Hematopoietic multipotent progenitor cell treated with erythropoietin and hydrocortisone succinate and interleukin-3 and kit ligand, for 17 days (in vitro differentiated cells): ENCODE measurements at regions not wholly inside any gene's neighbourhood (a gene's known extent, or its start where the extent isn't known, plus 50 kb on each side); places are given as distances from the start of the nearest gene placed in this dataset.

ENCODE experiments used
- DNase-seq: peaks from one replicate; pipeline ENCODE4 v3.0.0-alpha.2; 2015; ENCODE audit warnings: low spot score

GRCh38 chr12:92089559-92089958 lies 56.1 kb downstream of the BTG1 start:
- no peak for DNase-seq

GRCh38 chr12:92088805-92089204 lies 56.8 kb downstream of the BTG1 start:
- DNase-seq, result no peak

DNA sequence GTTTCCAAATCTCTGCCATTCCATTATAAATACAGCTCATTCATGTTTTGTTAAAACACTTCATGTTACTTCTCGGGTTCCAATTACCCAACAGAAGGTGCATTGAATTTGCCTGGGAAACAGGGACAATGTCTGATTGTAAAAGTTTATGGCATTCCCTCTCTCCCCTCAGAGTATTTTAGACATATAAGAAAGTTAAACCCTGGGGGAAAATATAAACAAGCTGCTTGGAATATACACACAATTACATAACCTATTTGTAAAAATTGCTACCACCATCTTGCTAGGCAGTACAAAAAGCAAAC lies 60.0 kb downstream of the BTG1 start:
- DNase-seq, result no peak

GRCh38 chr12:92085040-92085735 lies 60.5 kb downstream of the BTG1 start:
- no peak for DNase-seq

GRCh38 chr12:92080911-92081285 lies 64.7 kb downstream of the BTG1 start:
- no peak for DNase-seq

DNA sequence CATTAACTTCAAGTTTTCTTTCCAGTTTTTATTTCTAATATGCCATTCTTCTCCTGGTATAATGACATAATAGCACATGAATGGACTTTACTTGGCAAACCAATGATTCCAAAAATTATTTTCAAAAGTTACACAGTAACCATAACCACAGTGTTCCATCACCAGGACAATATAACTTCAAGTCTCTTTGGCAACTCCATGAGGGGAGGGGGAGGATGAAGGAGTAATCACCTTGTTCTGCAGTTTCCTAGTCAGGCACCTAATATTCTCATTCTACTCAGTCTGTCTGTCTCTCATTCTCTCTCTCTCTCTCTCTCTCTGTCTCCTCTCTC lies 66.6 kb downstream of the BTG1 start:
- DNase-seq, result no peak

DNA sequence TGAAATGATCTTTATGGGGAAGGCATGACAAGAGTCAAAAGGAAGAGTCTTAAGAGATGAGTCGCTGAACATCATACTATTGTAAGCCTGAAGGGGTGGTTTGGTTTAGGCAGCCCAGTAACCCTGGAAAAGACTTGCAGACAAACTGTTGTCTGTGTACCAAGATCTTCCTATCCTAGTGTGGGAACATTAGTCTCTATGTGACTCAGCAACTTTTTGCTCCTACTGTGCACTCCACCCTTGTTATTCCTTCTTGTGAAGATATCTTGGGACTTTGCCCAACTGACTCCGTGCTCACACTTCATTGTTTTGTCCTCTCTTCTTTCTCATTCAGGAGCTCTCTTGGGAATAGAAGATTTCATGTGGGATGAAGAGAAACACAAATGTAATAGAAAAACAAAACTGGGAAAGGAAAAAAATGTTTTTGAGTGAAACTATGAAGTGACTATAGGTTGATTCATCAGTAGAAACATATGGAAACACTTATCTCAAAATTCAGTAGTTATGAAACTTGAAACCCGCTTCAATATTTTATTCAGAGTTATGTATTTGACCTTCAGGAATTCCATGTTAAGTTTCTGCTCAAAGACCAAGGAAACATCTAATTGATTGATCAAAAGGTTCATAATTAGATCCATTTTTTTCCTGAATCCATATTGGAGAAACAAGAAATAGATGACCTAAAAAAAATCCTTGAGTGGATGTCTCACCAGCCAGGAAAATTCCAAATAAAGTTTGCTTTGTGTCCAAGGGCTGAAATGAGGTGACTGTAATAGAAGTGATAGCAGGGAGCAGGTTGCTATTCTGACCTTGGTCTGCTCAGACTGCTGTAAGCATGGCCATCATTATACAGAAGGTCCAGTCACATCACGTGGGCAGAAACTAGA lies 67.2 kb downstream of the BTG1 start:
- no peak for DNase-seq

- no peak for DNase-seq
Observed at GRCh38 chr12:92077530-92077929, 68.1 kb downstream of the BTG1 start.

DNA sequence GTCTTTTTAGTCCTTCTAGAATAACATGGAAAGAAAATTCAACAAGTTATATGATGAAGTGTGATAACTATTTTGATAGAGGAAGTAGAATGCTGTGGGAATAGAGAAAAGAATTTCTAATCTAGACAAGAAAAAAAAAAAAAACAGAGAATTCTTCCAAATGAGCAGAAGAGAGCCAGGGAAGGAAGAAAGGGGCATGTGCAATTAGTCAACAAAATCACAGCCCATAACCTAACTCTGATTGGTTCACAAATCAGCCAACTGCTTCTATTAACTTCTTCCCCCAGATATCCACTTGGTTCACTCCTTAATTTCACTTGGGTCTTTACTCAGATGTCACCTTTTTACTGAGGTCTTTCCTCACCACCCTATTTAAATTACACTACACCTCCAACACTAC lies 69.5 kb downstream of the BTG1 start:
- DNase-seq, result no peak

DNA sequence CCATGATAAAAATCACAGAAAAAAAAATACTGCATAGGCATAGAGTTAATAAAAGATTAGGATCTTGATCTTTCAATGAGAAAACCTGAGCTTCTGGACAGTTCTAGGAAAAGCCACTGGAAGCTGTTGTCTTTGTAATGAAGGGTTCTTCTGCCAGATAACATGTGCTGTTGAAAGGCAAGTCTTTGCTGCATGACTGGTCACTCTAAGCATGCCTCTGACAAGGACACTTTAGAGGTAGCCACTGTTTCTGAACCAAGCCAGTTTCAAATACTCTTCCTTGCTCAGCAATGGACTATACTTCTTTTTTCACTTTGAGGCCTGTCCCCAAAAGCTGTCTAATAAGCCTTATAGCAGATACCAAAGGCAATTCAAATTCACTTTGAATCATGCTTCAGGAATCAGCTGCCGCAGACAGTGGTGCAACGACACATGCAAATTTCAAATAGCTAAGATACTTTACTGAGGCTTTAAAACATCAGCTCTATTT lies 70.2 kb downstream of the BTG1 start:
- no peak for DNase-seq

GRCh38 chr12:92074889-92075288 lies 70.8 kb downstream of the BTG1 start:
- no peak for DNase-seq

DNA sequence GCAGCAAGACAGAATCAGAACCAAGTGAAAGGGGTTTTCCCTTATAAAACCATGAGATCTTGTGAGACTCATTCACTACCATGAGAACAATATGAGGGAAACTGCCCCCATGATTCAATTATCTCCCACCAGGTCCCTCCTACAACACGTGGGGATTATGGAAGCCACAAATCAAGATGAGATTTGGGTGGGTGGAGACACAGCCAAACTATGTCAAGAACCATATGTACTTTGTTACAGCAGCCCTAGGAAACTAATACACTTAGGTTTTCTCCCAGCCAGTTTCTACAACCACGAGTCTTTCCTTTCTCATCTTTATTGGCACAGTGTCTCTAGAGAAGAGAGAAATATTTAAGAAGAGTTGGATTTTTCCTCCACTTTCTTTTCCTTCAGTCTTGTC lies 72.6 kb downstream of the BTG1 start:
- DNase-seq, result no peak

- no peak for DNase-seq
Observed at GRCh38 chr12:92072112-92072511, 73.5 kb downstream of the BTG1 start.

DNA sequence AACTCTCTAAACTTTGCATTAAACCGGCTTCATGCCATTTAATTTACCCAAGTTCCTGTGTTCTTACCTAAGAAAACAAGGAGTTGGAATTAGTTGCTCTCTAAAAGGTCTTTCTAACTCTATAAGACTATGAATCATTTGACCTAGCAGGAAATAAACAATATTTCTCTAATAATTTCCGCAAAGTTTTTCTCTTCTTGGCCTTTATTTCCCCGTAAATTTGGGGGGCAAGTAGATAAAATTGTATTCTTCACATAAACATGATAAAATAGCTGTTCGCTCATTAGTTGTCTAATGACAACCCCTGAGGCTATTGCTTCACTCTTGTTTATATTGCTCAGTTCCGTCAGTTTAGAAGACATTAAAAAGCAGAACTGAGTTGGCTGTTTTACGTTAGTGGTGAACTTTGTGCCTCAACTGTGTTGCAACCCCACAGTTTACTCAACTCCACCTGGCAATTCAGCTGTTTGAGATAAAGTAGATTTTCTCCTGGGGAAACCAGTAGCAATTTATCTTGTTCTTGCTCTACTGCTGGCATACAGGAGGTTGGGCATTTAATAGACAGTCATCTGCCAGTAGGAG lies 74.7 kb downstream of the BTG1 start:
- DNase-seq, result no peak

- DNase-seq, result no peak
Observed at GRCh38 chr12:92070054-92070863, 75.4 kb downstream of the BTG1 start.

DNA sequence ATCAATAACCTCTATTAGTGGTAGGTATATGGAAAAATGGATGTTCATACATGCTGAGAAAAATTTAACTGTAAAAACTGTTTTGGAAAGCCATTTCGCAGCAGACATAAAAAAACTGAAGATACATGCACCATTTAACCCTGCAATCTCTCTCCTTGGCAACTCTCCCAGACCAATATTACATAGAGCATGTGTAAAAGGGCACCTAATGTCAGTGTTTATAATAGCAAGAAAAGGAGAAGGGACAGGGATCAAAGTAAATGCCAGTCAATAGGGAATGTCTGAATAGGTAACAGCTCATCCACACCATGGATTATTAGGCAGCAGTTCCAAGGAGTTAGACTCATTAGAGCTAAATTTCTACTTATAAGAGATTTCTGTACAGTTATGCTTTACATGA lies 77.2 kb downstream of the BTG1 start:
- no peak for DNase-seq

GRCh38 chr12:92065639-92066038 lies 80.0 kb downstream of the BTG1 start:
- no peak for DNase-seq

- DNase-seq, result no peak
Observed at GRCh38 chr12:92065018-92065499, 80.6 kb downstream of the BTG1 start.

DNA sequence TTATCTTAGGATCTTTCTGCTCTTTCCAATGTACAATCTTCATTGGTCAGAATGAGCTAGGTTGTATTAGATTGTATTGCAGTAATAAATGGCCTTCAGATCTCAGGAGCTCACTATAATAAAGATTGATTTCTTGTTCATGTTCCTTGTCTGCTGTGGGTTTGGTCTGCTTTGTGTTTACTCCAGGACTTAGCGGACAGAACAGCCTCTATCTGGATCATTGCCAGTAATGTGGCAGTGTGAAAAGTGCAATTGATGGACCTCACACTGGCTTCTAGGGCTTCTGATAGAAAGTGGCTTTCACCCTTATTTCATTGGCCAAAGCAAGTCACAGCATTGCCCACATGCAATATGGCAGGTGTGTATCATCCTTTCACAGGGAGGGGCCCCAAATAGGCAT lies 81.2 kb downstream of the BTG1 start:
- DNase-seq, result no peak

DNA sequence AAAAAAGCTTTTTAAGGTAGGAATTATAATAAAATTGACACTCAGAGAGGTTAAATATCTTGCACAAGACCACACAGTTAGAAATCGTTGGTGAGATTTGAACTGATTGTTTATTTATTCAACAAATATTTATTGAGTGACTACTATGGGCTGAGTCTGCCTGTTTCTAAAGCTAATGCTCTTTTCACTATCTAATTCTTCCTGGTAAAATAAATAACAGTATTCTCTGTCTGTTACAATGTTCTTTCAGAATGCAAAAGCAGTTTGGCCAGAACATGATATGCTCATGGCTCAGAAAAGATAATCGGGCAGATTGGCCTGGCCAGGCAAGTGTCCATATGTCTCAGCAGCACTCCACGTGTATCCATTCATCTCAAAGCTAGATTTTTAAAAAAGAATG lies 82.0 kb downstream of the BTG1 start:
- no peak for DNase-seq

DNA sequence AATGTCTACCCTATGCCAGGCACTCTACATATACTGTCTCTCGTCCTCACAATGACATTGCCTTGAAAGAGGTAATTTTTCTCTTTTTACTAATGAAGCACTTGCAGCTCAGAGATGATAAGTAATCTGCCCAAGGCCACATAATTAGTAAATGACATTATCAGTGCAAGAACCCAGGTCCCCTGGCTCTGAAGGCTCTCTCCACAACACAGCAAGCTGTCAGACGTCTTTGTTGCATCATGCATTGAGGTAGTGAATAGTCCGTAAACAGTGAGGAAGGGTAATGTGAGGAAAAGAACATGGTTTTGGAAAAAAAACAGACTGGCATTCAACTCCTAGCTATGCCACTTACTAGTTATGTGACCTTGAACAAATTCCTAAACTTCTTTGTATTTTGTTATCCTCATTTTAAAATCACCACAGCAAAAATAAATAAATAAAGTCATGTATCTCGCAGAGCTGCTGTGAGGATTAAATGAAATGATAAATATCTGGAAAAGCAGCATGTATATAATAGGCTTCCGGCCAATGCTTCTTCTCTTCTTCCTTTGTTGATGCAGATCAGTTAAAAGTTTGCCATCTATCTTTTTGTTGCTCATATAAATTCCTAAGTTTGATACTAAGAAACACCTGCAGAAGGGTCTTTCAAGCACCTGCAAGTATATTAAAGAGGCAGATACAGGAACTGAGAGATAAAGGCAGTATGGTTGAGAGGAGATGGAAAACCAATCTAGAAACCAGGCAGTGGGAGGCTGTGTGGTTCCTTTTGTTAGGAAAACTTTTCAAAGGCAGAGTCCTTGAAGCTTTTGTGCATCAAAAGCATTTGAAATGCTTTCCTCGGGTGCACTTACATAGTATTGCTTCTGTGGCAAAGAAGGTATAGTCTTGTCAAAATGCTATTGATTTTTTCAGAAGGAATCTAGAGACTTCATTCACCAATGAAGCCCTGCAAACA lies 82.8 kb downstream of the BTG1 start:
- DNase-seq, result no peak
